Testis (tissue), 2 donors: ENCODE measurements at regions not wholly inside any gene's neighbourhood (a gene's known extent, or its start where the extent isn't known, plus 50 kb on each side); places are given as distances from the start of the nearest gene placed in this dataset.

Experiments
- DNase-seq: peaks from one replicate; pipeline ENCODE4 v3.0.0-alpha.2; 2019
- H3K27ac ChIP-seq, 2 donors: fragments of 200-600 bp; sonication (generic); one replicate each; pipeline ENCODE4 v1.5.1; 2019
- H3K27me3 ChIP-seq: fragments of 200-600 bp; sonication (generic); one replicate; pipeline ENCODE4 v1.5.1; 2019
- H3K36me3 ChIP-seq: fragments of 200-600 bp; sonication (generic); one replicate; pipeline ENCODE4 v1.5.1; 2017; ENCODE audit warnings: low read depth; ENCODE audit errors: missing control alignments
- H3K4me1 ChIP-seq: fragments of 200-600 bp; sonication (generic); one replicate; pipeline ENCODE4 v1.5.1; 2019
- H3K4me3 ChIP-seq, 2 donors: fragments of 200-600 bp; sonication (generic); one replicate each; pipeline ENCODE4 v1.5.1; 2017 to 2019
- H3K9me3 ChIP-seq: fragments of 200-600 bp; sonication (generic); one replicate; pipeline ENCODE4 v1.5.1; 2017
- CTCF ChIP-seq, 3 experiments: fragments of 450-650 bp in 2 of 3; fragments of 200-600 bp in 1 of 3; sonication (generic) in 1 of 3; IDR thresholded peaks; one replicate each; pipeline ENCODE4 v1.5.1; 2016 to 2019; ENCODE audit warnings: antibody characterized with exemption in 3 of 3, mild to moderate bottlenecking in 2 of 3, moderate library complexity in 1 of 3
- POLR2A ChIP-seq: fragments of 450-650 bp; IDR thresholded peaks from one replicate; pipeline ENCODE4 v1.6.1; 2017; ENCODE audit warnings: antibody characterized with exemption, mild to moderate bottlenecking, moderate library complexity
- WGBS, 2 donors: methylation state at CpG; one replicate each; pipeline ENCODE4 v1.1.5; 2018; 5-methylcytosine and 5-hydroxymethylcytosine counted together
- intact Hi-C: fragments of 100-400 bp; cut with DNase I; formaldehyde crosslinking; loops from one replicate; pipeline ENCODE4 v1.15.1; 2023; ENCODE audit warnings: low total_unique reads

GRCh38 chr6:163948250-163948649, 533.7 kb downstream of the QKI start:
- H3K9me3 ChIP-seq: no peaks in the 10 kb centered on the region
- intact Hi-C loops: no loop called here
- no peaks in the 10 kb centered on the region for H3K4me1 ChIP-seq
- no peak for DNase-seq
- H3K27me3 ChIP-seq: no peaks in the 10 kb centered on the region
- no peaks in the 10 kb centered on the region for H3K36me3 ChIP-seq
- no peak overlapping the region for H3K4me3 ChIP-seq
- TF ChIP-seq CTCF (IDR thresholded peaks at IDR 0.05): no peak
- WGBS, 2 donors: 78 to 95% methylated on average over 5 of the region's 5 CpGs
- no peak overlapping the region for H3K27ac ChIP-seq

GRCh38 chr6:163947276-163947675, 532.8 kb downstream of the QKI start:
- no peaks in the 10 kb centered on the region for H3K27me3 ChIP-seq
- intact Hi-C loops: no loop called here
- TF ChIP-seq CTCF (IDR thresholded peaks at IDR 0.05): no peak
- TF ChIP-seq POLR2A: no peak
- H3K36me3 ChIP-seq: no peaks in the 10 kb centered on the region
- no peaks in the 10 kb centered on the region for H3K9me3 ChIP-seq
- H3K4me3 ChIP-seq: no peak overlapping the region
- peak overlapping the region in 1 of 2 donors; percentile 51 for H3K27ac ChIP-seq
- WGBS, 2 donors: 80 to 91% methylated on average over 3 of the region's 3 CpGs
- DNase-seq: no peak
- no peaks in the 10 kb centered on the region for H3K4me1 ChIP-seq

GRCh38 chr6:163946437-163946836, 531.9 kb downstream of the QKI start:
- intact Hi-C loops: no loop called here
- Histone ChIP-seq H3K4me1 (peaks cover 6% of the 10 kb centered on the region), H3K4me3 (no peak overlapping the region), H3K36me3 (no peaks in the 10 kb centered on the region), H3K27me3 (no peaks in the 10 kb centered on the region), H3K27ac (peak overlapping the region; percentile 26 to 51), H3K9me3 (no peaks in the 10 kb centered on the region)
- WGBS, 2 donors: 62 to 72% methylated on average over 7 of the region's 7 CpGs
- TF ChIP-seq POLR2A (no peak), CTCF (IDR thresholded peaks at IDR 0.05) (no peak)
- DNase-seq: peak; percentile 54

GRCh38 chr6:163945808-163946207, 531.3 kb downstream of the QKI start:
- Histone ChIP-seq H3K27me3 (no peaks in the 10 kb centered on the region), H3K4me3 (no peak overlapping the region), H3K4me1 (peaks cover 6% of the 10 kb centered on the region), H3K9me3 (no peaks in the 10 kb centered on the region), H3K27ac (no peak overlapping the region), H3K36me3 (no peaks in the 10 kb centered on the region)
- TF ChIP-seq POLR2A (no peak), CTCF (IDR thresholded peaks at IDR 0.05) (no peak)
- WGBS, 2 donors: 90 to 99% methylated on average over 7 of the region's 7 CpGs
- intact Hi-C loops: no loop called here
- no peak for DNase-seq

GRCh38 chr6:163944897-163945296, 530.4 kb downstream of the QKI start:
- Histone ChIP-seq H3K27ac (no peak overlapping the region), H3K4me3 (no peak overlapping the region), H3K9me3 (no peaks in the 10 kb centered on the region), H3K4me1 (peaks cover 6% of the 10 kb centered on the region), H3K36me3 (no peaks in the 10 kb centered on the region), H3K27me3 (no peaks in the 10 kb centered on the region)
- no peak for DNase-seq
- TF ChIP-seq POLR2A: no peak
- no peak for TF ChIP-seq CTCF (IDR thresholded peaks at IDR 0.05)
- 85 to 91% methylated on average over 11 of the region's 11 CpGs for WGBS, 2 donors
- intact Hi-C loops: no loop called here
